ENCODE measurements at regions not wholly inside any gene's neighbourhood (a gene's known extent, or its start where the extent isn't known, plus 50 kb on each side); places are given as distances from the start of the nearest gene placed in this dataset.

- DNase-seq (ENCODE audit: low spot score in 2 of 2), result no peak
- no peak overlapping the region for H3K27ac ChIP-seq
- WGBS, 2 donors, result 84 to 86% methylated on average over 2 of the region's 2 CpGs
Observed at GRCh38 chr6:23692184-23692583, 433.8 kb upstream of the NRSN1 start.

GRCh38 chr6:23696992-23697391 is 429.0 kb upstream of the NRSN1 start:
- WGBS, 2 donors, result 45 to 47% methylated on average over 4 of the region's 4 CpGs
- no peaks in the 10 kb centered on the region for H3K27me3 ChIP-seq
- H3K4me1 ChIP-seq, result no peaks in the 10 kb centered on the region
- no peaks in the 10 kb centered on the region for H3K9me3 ChIP-seq
- no peak for TF ChIP-seq POLR2A (IDR thresholded peaks at IDR 0.05)
- TF ChIP-seq CTCF (IDR thresholded peaks at IDR 0.05), result no peak
- no peak for TF ChIP-seq EP300 (IDR thresholded peaks at IDR 0.05)
- H3K27ac ChIP-seq, result no peak overlapping the region
- no peak overlapping the region for H3K4me3 ChIP-seq
- H3K36me3 ChIP-seq, result no peaks in the 10 kb centered on the region
- no peak for DNase-seq (ENCODE audit: low spot score in 2 of 2)

More at GRCh38 chr6:23692184-23692583, 433.8 kb upstream of the NRSN1 start:
- H3K36me3 ChIP-seq, result no peaks in the 10 kb centered on the region
- TF ChIP-seq CTCF (IDR thresholded peaks at IDR 0.05) (no peak), POLR2A (IDR thresholded peaks at IDR 0.05) (no peak), EP300 (IDR thresholded peaks at IDR 0.05) (no peak)
- H3K9me3 ChIP-seq, result no peaks in the 10 kb centered on the region
- H3K4me3 ChIP-seq, result no peak overlapping the region
- H3K27me3 ChIP-seq, result no peaks in the 10 kb centered on the region
- no peaks in the 10 kb centered on the region for H3K4me1 ChIP-seq

DNA sequence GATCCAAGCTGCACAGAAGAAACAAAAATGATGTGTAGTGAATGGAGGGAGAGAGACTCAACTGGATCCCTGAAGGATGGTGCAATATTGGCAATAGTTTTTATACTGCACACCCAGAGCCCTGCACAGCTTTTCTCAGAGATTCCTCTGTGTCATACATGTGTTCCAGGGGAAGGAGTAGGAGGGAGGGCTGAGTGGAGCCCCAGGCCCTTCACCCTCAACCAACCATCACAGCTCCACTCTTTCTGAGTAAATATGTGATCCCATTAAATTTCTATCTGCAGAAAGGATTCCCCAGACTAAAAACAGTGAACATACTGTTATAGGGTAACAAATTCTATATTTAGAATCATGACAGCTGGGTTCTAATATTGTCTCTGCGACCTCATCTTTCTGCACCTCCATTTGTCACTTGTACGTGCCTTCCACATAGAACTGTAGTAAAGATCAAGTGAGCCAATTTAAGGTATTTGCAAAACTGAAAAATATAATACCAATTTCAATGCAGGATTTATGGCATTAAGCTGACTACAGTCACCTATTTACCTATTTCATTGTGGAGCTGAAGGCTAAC is 421.4 kb upstream of the NRSN1 start:
- no peak overlapping the region for H3K27ac ChIP-seq
- no peaks in the 10 kb centered on the region for H3K36me3 ChIP-seq
- DNase-seq (ENCODE audit: low spot score in 2 of 2), result no peak
- no peaks in the 10 kb centered on the region for H3K27me3 ChIP-seq
- H3K4me3 ChIP-seq, result no peak overlapping the region
- H3K9me3 ChIP-seq, result no peaks in the 10 kb centered on the region
- 61 to 65% methylated on average over 2 of the region's 2 CpGs for WGBS, 2 donors
- H3K4me1 ChIP-seq, result no peaks in the 10 kb centered on the region
- TF ChIP-seq POLR2A (IDR thresholded peaks at IDR 0.05) (no peak), EP300 (IDR thresholded peaks at IDR 0.05) (no peak), CTCF (IDR thresholded peaks at IDR 0.05) (no peak)

DNA sequence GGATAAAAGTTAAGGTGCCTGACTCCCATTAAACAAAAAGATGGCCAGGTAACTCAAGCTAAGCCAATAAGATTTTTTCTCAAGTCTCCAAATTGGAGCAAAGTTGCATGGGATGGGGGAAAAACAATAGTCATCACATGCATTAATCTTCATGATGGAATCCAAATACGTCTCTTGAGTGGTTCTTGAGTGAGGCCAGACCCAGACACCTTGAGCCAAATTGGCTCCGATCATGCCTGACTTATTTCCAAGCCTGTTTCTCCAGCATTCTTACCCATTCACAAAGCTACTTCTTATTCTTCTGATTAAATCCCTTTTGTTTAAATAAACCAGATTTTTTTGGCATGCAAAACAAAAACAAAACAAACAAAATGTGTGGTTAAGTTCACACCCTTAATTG is 420.3 kb upstream of the NRSN1 start:
- H3K4me3 ChIP-seq, result no peak overlapping the region
- 53 to 62% methylated on average over 2 of the region's 2 CpGs for WGBS, 2 donors
- H3K27ac ChIP-seq, result no peak overlapping the region
- H3K4me1 ChIP-seq, result no peaks in the 10 kb centered on the region
- H3K27me3 ChIP-seq, result no peaks in the 10 kb centered on the region
- H3K9me3 ChIP-seq, result no peaks in the 10 kb centered on the region
- no peaks in the 10 kb centered on the region for H3K36me3 ChIP-seq
- TF ChIP-seq CTCF (IDR thresholded peaks at IDR 0.05) (no peak), EP300 (IDR thresholded peaks at IDR 0.05) (no peak), POLR2A (IDR thresholded peaks at IDR 0.05) (no peak)
- no peak for DNase-seq (ENCODE audit: low spot score in 2 of 2)

DNA sequence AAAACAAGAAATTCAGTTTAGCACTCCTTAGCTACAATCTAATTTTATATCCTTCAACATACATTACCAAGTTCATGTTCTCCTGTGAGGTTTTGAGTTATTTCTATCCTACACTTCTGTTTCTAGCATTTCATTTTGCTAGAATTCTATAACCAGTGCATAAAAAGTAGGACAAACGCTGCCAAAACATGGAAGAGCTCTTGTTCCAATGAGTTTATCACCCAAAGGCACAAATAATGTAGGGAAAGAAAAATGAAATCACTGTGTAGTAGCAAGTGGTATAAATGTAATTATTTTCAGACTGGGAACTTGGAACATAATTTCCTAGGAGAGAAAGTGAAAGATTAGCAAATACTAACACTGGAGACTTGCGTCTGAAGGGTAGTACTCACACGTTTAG is 413.3 kb upstream of the NRSN1 start:
- no peak for DNase-seq (ENCODE audit: low spot score in 2 of 2)
- TF ChIP-seq POLR2A (IDR thresholded peaks at IDR 0.05) (no peak), CTCF (IDR thresholded peaks at IDR 0.05) (no peak), EP300 (IDR thresholded peaks at IDR 0.05) (no peak)
- H3K27ac ChIP-seq, result no peak overlapping the region
- no peaks in the 10 kb centered on the region for H3K27me3 ChIP-seq
- no peaks in the 10 kb centered on the region for H3K9me3 ChIP-seq
- no peaks in the 10 kb centered on the region for H3K4me1 ChIP-seq
- H3K4me3 ChIP-seq, result no peak overlapping the region
- WGBS, 2 donors, result 69 to 73% methylated on average over 3 of the region's 3 CpGs
- H3K36me3 ChIP-seq, result no peaks in the 10 kb centered on the region

Measured in tibial nerve (tissue), 4 donors.